Mesenchymal stem cell (in vitro differentiated cells and primary cell): ENCODE measurements at regions not wholly inside any gene's neighbourhood (a gene's known extent, or its start where the extent isn't known, plus 50 kb on each side); places are given as distances from the start of the nearest gene placed in this dataset.

Source experiments
- DNase-seq: peaks from one replicate; pipeline ENCODE4 v3.0.0-alpha.2; 2013
- H2AFZ ChIP-seq: one replicate; pipeline ENCODE4 v1.6.1; 2013; ENCODE audit warnings: low read depth, mild to moderate bottlenecking, control low read depth, inconsistent platforms, low read length, moderate library complexity
- H2AK5ac ChIP-seq: 2 replicates; pipeline ENCODE4 v1.6.1; 2013; ENCODE audit warnings: low read length, moderate library complexity, mild to moderate bottlenecking, inconsistent platforms; ENCODE audit not compliant: severe bottlenecking
- H2BK120ac ChIP-seq: one replicate; pipeline ENCODE4 v1.6.1; 2013; ENCODE audit warnings: low read depth, mild to moderate bottlenecking, inconsistent platforms, low read length, moderate library complexity
- H2BK12ac ChIP-seq, 2 experiments: one replicate each; pipeline ENCODE4 v1.6.1; 2013; ENCODE audit warnings: inconsistent platforms in 2 of 2, low read length in 2 of 2, mild to moderate bottlenecking in 2 of 2, moderate library complexity in 2 of 2, control low read depth in 1 of 2
- H2BK15ac ChIP-seq: one replicate; pipeline ENCODE4 v1.6.1; 2013; ENCODE audit warnings: mild to moderate bottlenecking, low read depth, inconsistent platforms; ENCODE audit not compliant: poor library complexity, severe bottlenecking
- H2BK5ac ChIP-seq: 2 replicates; pipeline ENCODE4 v1.6.1; 2013; ENCODE audit warnings: low read depth, mild to moderate bottlenecking, low read length, control low read depth, inconsistent platforms; ENCODE audit not compliant: poor library complexity, severe bottlenecking
- H3K14ac ChIP-seq, 2 experiments: one replicate each; pipeline ENCODE4 v1.6.1; 2013; ENCODE audit warnings: inconsistent platforms in 2 of 2, low read length in 2 of 2, control low read depth in 1 of 2, mild to moderate bottlenecking in 1 of 2, moderate library complexity in 1 of 2
- H3K18ac ChIP-seq, 2 experiments: one replicate each; pipeline ENCODE4 v1.6.1; 2013; ENCODE audit warnings: inconsistent platforms in 2 of 2, low read length in 2 of 2, control low read depth in 1 of 2, low read depth in 1 of 2, mild to moderate bottlenecking in 1 of 2
- H3K23ac ChIP-seq, 2 experiments: one replicate each; pipeline ENCODE4 v1.6.1; 2013; ENCODE audit warnings: inconsistent platforms in 2 of 2, low read length in 2 of 2, mild to moderate bottlenecking in 2 of 2, moderate library complexity in 2 of 2, control low read depth in 1 of 2
- H3K27ac ChIP-seq: 2 replicates; pipeline ENCODE4 v1.5.1; 2013; ENCODE audit warnings: mild to moderate bottlenecking, moderate library complexity, low read length, control low read depth, inconsistent platforms; ENCODE audit not compliant: poor library complexity, severe bottlenecking
- H3K27me3 ChIP-seq, 2 experiments: 2 replicates each; pipeline versions ENCODE4 v1.6.1 to v1.7.0; 2013; ENCODE audit warnings: low read length in 2 of 2, mild to moderate bottlenecking in 2 of 2, moderate library complexity in 2 of 2, control low read depth in 1 of 2, inconsistent platforms in 1 of 2; ENCODE audit not compliant: control insufficient read depth in 1 of 2, insufficient read depth in 1 of 2
- H3K36me3 ChIP-seq, 2 experiments: 2 replicates each; pipeline versions ENCODE4 v1.6.1 to v1.7.0; 2013; ENCODE audit warnings: low read length in 2 of 2, control low read depth in 1 of 2, inconsistent platforms in 1 of 2, low read depth in 1 of 2, mild to moderate bottlenecking in 1 of 2; ENCODE audit not compliant: insufficient read depth in 2 of 2, control insufficient read depth in 1 of 2
- H3K4ac ChIP-seq, 2 experiments: one replicate each; pipeline ENCODE4 v1.6.1; 2013; ENCODE audit warnings: inconsistent platforms in 2 of 2, low read length in 2 of 2, mild to moderate bottlenecking in 2 of 2, moderate library complexity in 2 of 2, control low read depth in 1 of 2, low read depth in 1 of 2
- H3K4me1 ChIP-seq: 2 replicates; pipeline ENCODE4 v1.6.1; 2013; ENCODE audit warnings: low read depth, low read length, control low read depth; ENCODE audit not compliant: control insufficient read depth, insufficient read depth
- H3K4me2 ChIP-seq: 2 replicates; pipeline ENCODE4 v1.6.1; 2013; ENCODE audit warnings: low read length, mild to moderate bottlenecking, inconsistent platforms; ENCODE audit not compliant: poor library complexity, severe bottlenecking
- H3K4me3 ChIP-seq, 2 experiments: 2 replicates each; pipeline versions ENCODE4 v1.5.1 to v1.7.0; 2013; ENCODE audit warnings: low read length in 2 of 2, mild to moderate bottlenecking in 2 of 2, control low read depth in 1 of 2, low read depth in 1 of 2; ENCODE audit not compliant: insufficient read depth in 1 of 2
- H3K79me1 ChIP-seq: replicated peaks from 2 replicates; pipeline ENCODE4 v1.6.1; 2013; ENCODE audit warnings: mild to moderate bottlenecking, control low read depth, low read length, inconsistent platforms; ENCODE audit not compliant: poor library complexity, severe bottlenecking
- H3K9ac ChIP-seq: 2 replicates; pipeline ENCODE4 v1.7.0; 2013; ENCODE audit warnings: mild to moderate bottlenecking, low read length, moderate library complexity
- H3K9me3 ChIP-seq: 2 replicates; pipeline ENCODE4 v1.7.0; 2013; ENCODE audit warnings: mild to moderate bottlenecking, low read length; ENCODE audit not compliant: control insufficient read depth
- H4K8ac ChIP-seq: one replicate; pipeline ENCODE4 v1.6.1; 2013; ENCODE audit warnings: inconsistent platforms, mild to moderate bottlenecking, low read length, moderate library complexity
- H4K91ac ChIP-seq: one replicate; pipeline ENCODE4 v1.6.1; 2013; ENCODE audit warnings: mild to moderate bottlenecking, low read length, inconsistent platforms
- WGBS: methylation state at CpG from one replicate; pipeline ENCODE4 v1.1.7; 2013; ENCODE audit warnings: mixed read lengths; 5-methylcytosine and 5-hydroxymethylcytosine counted together

DNA sequence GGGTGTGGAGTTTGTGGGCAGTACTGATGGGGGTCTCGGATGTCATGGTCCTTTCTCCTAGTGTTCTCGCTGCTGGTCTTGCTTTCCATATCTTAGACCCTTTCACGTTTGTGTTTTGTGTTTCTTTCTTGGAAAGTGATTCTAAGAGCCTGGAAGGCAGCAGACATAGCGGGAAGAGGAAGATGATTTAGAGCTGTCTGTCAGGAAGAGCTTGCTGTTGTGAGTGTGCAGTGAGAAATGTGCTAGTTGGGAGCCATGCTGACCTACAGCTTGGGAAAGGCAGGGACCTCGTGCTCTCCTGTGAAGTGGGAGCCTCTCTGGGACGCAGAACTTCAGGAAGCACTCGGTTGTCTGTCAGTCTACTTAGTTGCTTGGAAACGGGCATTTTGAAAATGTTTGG lies 122.2 kb downstream of the ZNF518B start:
- Histone ChIP-seq H2AFZ (no peak overlapping the region), H3K4ac (no peak overlapping the region), H3K27me3 (peaks cover 0 to 9% of the 10 kb centered on the region in 2 experiments), H3K23ac (no peak overlapping the region), H2AK5ac (no peak overlapping the region), H3K4me2 (no peak overlapping the region), H4K91ac (no peak overlapping the region), H3K18ac (no peak overlapping the region), H4K8ac (no peak overlapping the region), H3K36me3 (no peaks in the 10 kb centered on the region), H3K79me1 (no peaks in the 10 kb centered on the region), H3K9me3 (no peaks in the 10 kb centered on the region), H3K4me3 (no peak overlapping the region), H3K27ac (no peak overlapping the region), H2BK15ac (no peak overlapping the region), H3K9ac (no peak overlapping the region), H2BK12ac (no peak overlapping the region), H2BK5ac (no peak overlapping the region), H3K4me1 (no peaks in the 10 kb centered on the region), H3K14ac (no peak overlapping the region), H2BK120ac (no peak overlapping the region)
- no peak for DNase-seq
- 52% methylated on average over 8 of the region's 8 CpGs for WGBS

GRCh38 chr4:10334506-10335028 lies 122.7 kb downstream of the ZNF518B start:
- Histone ChIP-seq H3K4me3 (no peak overlapping the region), H3K4me1 (no peaks in the 10 kb centered on the region), H3K9me3 (no peaks in the 10 kb centered on the region), H3K9ac (no peak overlapping the region), H3K4ac (no peak overlapping the region), H2BK5ac (no peak overlapping the region), H3K79me1 (no peaks in the 10 kb centered on the region), H4K8ac (no peak overlapping the region), H3K36me3 (no peaks in the 10 kb centered on the region), H3K27ac (no peak overlapping the region), H2BK15ac (no peak overlapping the region), H3K23ac (no peak overlapping the region), H3K27me3 (peaks cover 0 to 9% of the 10 kb centered on the region in 2 experiments), H2AFZ (no peak overlapping the region), H4K91ac (no peak overlapping the region), H2AK5ac (no peak overlapping the region), H3K4me2 (no peak overlapping the region), H3K14ac (no peak overlapping the region), H3K18ac (no peak overlapping the region), H2BK120ac (no peak overlapping the region), H2BK12ac (no peak overlapping the region)
- DNase-seq = no peak
- 71% methylated on average over 2 of the region's 3 CpGs for WGBS

GRCh38 chr4:10333942-10334341 lies 123.3 kb downstream of the ZNF518B start:
- H3K4me2 ChIP-seq = no peak overlapping the region
- H3K9ac ChIP-seq = no peak overlapping the region
- no peak overlapping the region for H3K14ac ChIP-seq
- no peak overlapping the region for H2BK120ac ChIP-seq
- no peak overlapping the region for H4K91ac ChIP-seq
- no peak overlapping the region for H2BK12ac ChIP-seq
- H4K8ac ChIP-seq = no peak overlapping the region
- H3K27ac ChIP-seq = no peak overlapping the region
- H3K36me3 ChIP-seq = no peaks in the 10 kb centered on the region
- peaks cover 0 to 9% of the 10 kb centered on the region in 2 experiments for H3K27me3 ChIP-seq
- H3K4me1 ChIP-seq = no peaks in the 10 kb centered on the region
- H3K4me3 ChIP-seq = no peak overlapping the region
- H2AFZ ChIP-seq = no peak overlapping the region
- H2BK5ac ChIP-seq = no peak overlapping the region
- no peak overlapping the region for H2AK5ac ChIP-seq
- H3K9me3 ChIP-seq = no peaks in the 10 kb centered on the region
- WGBS = 20% methylated on average over 1 of the region's 1 CpG
- H2BK15ac ChIP-seq = no peak overlapping the region
- H3K18ac ChIP-seq = no peak overlapping the region
- H3K23ac ChIP-seq = no peak overlapping the region
- no peaks in the 10 kb centered on the region for H3K79me1 ChIP-seq
- no peak for DNase-seq
- H3K4ac ChIP-seq = no peak overlapping the region

GRCh38 chr4:10326075-10326474 lies 131.2 kb downstream of the ZNF518B start:
- 88% methylated on average over 5 of the region's 5 CpGs for WGBS
- no peak overlapping the region for H2AFZ ChIP-seq
- no peak overlapping the region for H2BK120ac ChIP-seq
- no peak overlapping the region for H3K4me2 ChIP-seq
- no peak overlapping the region for H4K91ac ChIP-seq
- H3K4me1 ChIP-seq = no peaks in the 10 kb centered on the region
- H2BK12ac ChIP-seq = no peak overlapping the region
- H3K27ac ChIP-seq = no peak overlapping the region
- H3K9me3 ChIP-seq = peaks cover 4% of the 10 kb centered on the region
- DNase-seq = no peak
- H3K18ac ChIP-seq = no peak overlapping the region
- H2BK5ac ChIP-seq = no peak overlapping the region
- no peak overlapping the region for H2AK5ac ChIP-seq
- no peaks in the 10 kb centered on the region for H3K79me1 ChIP-seq
- no peak overlapping the region for H3K4me3 ChIP-seq
- H3K36me3 ChIP-seq = no peaks in the 10 kb centered on the region
- H3K23ac ChIP-seq = no peak overlapping the region
- H4K8ac ChIP-seq = no peak overlapping the region
- H3K9ac ChIP-seq = no peak overlapping the region
- H3K27me3 ChIP-seq = no peaks in the 10 kb centered on the region
- H3K4ac ChIP-seq = no peak overlapping the region
- no peak overlapping the region for H2BK15ac ChIP-seq
- H3K14ac ChIP-seq = no peak overlapping the region
